ENCODE measurements at regions not wholly inside any gene's neighbourhood (a gene's known extent, or its start where the extent isn't known, plus 50 kb on each side); places are given as distances from the start of the nearest gene placed in this dataset.

DNA sequence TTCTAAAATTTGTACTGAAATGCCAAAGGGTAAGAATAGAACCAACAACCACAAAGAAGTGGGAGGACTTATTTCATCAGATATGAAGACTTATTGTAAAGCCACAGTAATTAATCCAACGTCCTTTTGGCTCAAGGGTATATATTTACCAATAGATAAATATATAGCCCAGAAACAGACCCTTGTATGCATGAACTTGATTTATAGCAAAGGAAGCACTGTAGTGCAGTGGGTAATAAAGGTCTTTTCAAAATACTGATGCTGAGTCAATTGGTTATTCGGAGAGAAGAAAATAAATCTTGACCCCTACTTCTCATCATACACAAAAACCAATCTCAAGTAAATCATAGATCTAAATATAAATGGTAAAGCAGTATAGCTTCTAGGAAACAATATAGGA, 200.5 kb upstream of the ST6GAL2 start:
- H3K4me3 Mint-ChIP-seq (ENCODE audit: unreplicated experiment), result no peak overlapping the region
- H3K9me3 Mint-ChIP-seq (ENCODE audit: low read depth), result no peaks in the 10 kb centered on the region
- no peak overlapping the region for H3K27ac Mint-ChIP-seq (ENCODE audit: unreplicated experiment)
- H3K4me1 Mint-ChIP-seq (ENCODE audit: low read depth), result peaks cover 22% of the 10 kb centered on the region
- DNase-seq (ENCODE audit: low spot score), result no peak
- H3K27me3 Mint-ChIP-seq (ENCODE audit: low read depth), result peaks cover 6% of the 10 kb centered on the region
- H3K36me3 Mint-ChIP-seq (ENCODE audit: low read depth), result no peaks in the 10 kb centered on the region
- TF ChIP-seq, protein P1, sequence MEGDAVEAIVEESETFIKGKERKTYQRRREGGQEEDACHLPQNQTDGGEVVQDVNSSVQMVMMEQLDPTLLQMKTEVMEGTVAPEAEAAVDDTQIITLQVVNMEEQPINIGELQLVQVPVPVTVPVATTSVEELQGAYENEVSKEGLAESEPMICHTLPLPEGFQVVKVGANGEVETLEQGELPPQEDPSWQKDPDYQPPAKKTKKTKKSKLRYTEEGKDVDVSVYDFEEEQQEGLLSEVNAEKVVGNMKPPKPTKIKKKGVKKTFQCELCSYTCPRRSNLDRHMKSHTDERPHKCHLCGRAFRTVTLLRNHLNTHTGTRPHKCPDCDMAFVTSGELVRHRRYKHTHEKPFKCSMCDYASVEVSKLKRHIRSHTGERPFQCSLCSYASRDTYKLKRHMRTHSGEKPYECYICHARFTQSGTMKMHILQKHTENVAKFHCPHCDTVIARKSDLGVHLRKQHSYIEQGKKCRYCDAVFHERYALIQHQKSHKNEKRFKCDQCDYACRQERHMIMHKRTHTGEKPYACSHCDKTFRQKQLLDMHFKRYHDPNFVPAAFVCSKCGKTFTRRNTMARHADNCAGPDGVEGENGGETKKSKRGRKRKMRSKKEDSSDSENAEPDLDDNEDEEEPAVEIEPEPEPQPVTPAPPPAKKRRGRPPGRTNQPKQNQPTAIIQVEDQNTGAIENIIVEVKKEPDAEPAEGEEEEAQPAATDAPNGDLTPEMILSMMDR (IDR thresholded peaks at IDR 0.05), result no peak

DNA sequence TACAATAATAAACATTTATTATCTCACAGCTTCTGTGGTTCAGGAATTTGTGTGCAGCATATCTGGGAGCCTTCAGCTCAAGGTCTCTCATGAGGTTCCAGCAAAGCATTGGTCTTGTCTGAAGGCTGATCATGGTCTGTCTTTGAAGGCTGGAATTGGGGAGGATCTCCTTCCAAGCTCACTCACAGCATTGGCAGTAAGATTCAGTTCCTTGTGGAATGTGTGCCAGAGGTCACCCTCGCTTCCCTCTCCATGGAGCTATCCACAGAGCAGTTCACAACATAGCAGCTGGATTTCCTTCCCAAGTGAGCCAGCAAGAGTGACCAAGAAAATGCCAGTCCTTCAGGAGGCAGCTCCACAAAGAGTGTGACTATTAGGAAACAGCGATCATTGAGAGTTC, 202.2 kb upstream of the ST6GAL2 start:
- Mint-ChIP-seq H3K36me3 (ENCODE audit: low read depth) (no peaks in the 10 kb centered on the region), H3K27me3 (ENCODE audit: low read depth) (peaks cover 6% of the 10 kb centered on the region), H3K4me3 (ENCODE audit: unreplicated experiment) (no peak overlapping the region), H3K27ac (ENCODE audit: unreplicated experiment) (no peak overlapping the region), H3K4me1 (ENCODE audit: low read depth) (peaks cover 28% of the 10 kb centered on the region), H3K9me3 (ENCODE audit: low read depth) (no peaks in the 10 kb centered on the region)
- DNase-seq (ENCODE audit: low spot score), result no peak
- TF ChIP-seq, protein P1 (IDR thresholded peaks at IDR 0.05), result no peak

DNA sequence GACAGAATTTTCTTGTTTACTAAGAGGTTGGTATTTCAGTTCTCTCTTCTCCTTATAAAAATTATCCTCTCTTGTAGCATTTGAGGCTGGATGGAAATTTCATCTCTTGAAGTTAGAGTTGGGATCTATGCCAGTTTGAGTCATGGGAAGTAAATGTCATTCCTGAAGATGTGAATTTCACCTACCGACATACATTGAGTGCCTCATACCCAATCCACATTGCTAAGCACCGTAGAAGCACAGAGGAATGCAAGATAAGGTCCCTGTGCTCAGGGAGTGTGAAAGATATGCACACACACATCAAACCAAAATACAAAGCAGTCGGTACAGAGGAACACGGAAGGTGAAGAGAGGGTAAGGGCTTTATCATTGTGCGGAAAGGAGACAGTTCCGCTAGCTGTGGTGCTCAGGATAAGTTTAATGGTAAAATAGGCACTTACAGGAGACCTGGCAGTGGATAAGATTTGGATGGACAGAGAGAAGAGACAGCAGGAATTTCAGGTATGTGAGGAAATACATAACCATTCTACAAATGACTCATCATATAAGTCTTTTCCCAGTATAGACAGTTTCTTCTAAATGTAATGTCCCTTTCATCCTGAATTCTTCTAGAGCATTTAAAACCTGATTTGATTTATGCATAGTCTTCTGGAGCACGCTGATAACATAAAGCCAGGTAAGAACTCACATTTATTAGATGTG, 205.3 kb upstream of the ST6GAL2 start:
- no peaks in the 10 kb centered on the region for H3K27me3 Mint-ChIP-seq (ENCODE audit: low read depth)
- H3K27ac Mint-ChIP-seq (ENCODE audit: unreplicated experiment), result peak overlapping the region; percentile 78
- peaks cover 28% of the 10 kb centered on the region for H3K4me1 Mint-ChIP-seq (ENCODE audit: low read depth)
- no peaks in the 10 kb centered on the region for H3K9me3 Mint-ChIP-seq (ENCODE audit: low read depth)
- H3K4me3 Mint-ChIP-seq (ENCODE audit: unreplicated experiment), result no peak overlapping the region
- no peak for DNase-seq (ENCODE audit: low spot score)
- no peaks in the 10 kb centered on the region for H3K36me3 Mint-ChIP-seq (ENCODE audit: low read depth)
- TF ChIP-seq, protein P1 (IDR thresholded peaks at IDR 0.05), result no peak

DNA sequence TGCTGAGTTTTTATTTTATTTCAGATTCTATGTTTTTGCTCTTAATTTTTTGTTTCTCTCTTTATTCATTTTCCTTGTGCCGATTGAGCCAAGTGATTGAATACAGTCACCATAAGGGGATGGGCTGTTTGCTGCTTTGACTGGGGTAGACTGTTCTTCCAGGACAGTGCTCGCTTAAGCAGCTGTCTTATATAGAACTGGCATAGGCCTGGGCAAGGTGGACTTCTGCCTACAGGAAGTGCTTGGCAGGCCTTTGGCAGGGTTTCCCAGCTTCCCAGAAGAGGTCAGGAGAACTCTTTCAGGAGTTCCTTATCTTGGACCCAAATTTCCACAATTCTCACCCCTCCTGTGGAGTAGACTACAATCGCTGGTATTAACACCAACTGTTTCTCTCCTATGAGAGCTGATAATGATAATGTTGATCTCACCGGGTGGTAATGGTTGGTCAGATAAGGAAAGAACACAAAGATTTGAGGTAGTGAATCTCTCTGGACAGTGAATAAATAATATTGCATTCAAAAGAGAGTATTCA, 207.5 kb upstream of the ST6GAL2 start:
- H3K36me3 Mint-ChIP-seq (ENCODE audit: low read depth), result no peaks in the 10 kb centered on the region
- peaks cover 24% of the 10 kb centered on the region for H3K4me1 Mint-ChIP-seq (ENCODE audit: low read depth)
- no peak for DNase-seq (ENCODE audit: low spot score)
- no peak overlapping the region for H3K27ac Mint-ChIP-seq (ENCODE audit: unreplicated experiment)
- no peak overlapping the region for H3K4me3 Mint-ChIP-seq (ENCODE audit: unreplicated experiment)
- no peaks in the 10 kb centered on the region for H3K9me3 Mint-ChIP-seq (ENCODE audit: low read depth)
- TF ChIP-seq, protein P1 (IDR thresholded peaks at IDR 0.05), result no peak
- H3K27me3 Mint-ChIP-seq (ENCODE audit: low read depth), result no peaks in the 10 kb centered on the region

DNA sequence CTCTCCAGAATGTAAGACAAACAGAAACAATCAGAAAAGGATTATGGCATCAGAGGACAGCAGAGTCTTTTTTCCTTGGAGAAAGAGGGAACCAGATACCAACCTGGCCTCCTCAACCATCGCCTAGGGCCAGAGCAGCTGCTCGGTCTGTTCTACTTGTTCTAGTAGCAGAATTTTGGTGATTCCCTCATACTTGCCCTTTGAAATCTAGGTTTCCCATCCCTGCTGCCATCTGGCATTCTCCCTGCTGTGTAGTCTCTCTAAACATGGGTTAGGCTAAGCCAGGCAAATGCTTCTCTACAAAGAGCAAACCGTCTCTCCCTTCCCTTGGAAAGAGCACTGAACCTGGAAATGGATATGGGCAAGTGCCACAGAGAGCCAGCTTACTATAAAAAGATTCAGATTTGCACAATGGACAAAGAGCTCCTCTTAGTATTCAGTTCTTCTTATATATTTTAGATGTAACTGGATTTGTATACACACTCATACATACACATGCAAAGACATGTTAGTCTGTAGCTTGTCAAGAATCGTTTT, 208.6 kb upstream of the ST6GAL2 start:
- Mint-ChIP-seq H3K27ac (ENCODE audit: unreplicated experiment) (no peak overlapping the region), H3K9me3 (ENCODE audit: low read depth) (no peaks in the 10 kb centered on the region), H3K27me3 (ENCODE audit: low read depth) (no peaks in the 10 kb centered on the region), H3K4me3 (ENCODE audit: unreplicated experiment) (no peak overlapping the region), H3K4me1 (ENCODE audit: low read depth) (peaks cover 24% of the 10 kb centered on the region), H3K36me3 (ENCODE audit: low read depth) (no peaks in the 10 kb centered on the region)
- TF ChIP-seq, protein P1 (IDR thresholded peaks at IDR 0.05), result no peak
- no peak for DNase-seq (ENCODE audit: low spot score)
